Type B pancreatic cell (in vitro differentiated cells): ENCODE measurements at regions not wholly inside any gene's neighbourhood (a gene's known extent, or its start where the extent isn't known, plus 50 kb on each side); places are given as distances from the start of the nearest gene placed in this dataset.

ENCODE experiments used
- DNase-seq: peaks from one replicate; pipeline ENCODE4 v3.0.0; 2021; ENCODE audit warnings: mixed read lengths; ENCODE audit not compliant: unreplicated experiment; ENCODE audit errors: extremely low spot score
- H3K27ac Mint-ChIP-seq: 2 replicates; pipeline ENCODE4 v1.8.0; 2021; ENCODE audit warnings: mild to moderate bottlenecking, mixed read lengths
- H3K27me3 Mint-ChIP-seq: 2 replicates; pipeline ENCODE4 v1.8.0; 2021; ENCODE audit warnings: mixed read lengths
- H3K36me3 Mint-ChIP-seq: 2 replicates; pipeline ENCODE4 v1.8.0; 2021; ENCODE audit warnings: mixed read lengths
- H3K4me1 Mint-ChIP-seq: one replicate; pipeline ENCODE4 v1.8.0; 2021; ENCODE audit warnings: mixed read lengths; ENCODE audit not compliant: unreplicated experiment
- H3K4me3 Mint-ChIP-seq: 2 replicates; pipeline ENCODE4 v1.8.0; 2021; ENCODE audit warnings: mild to moderate bottlenecking, mixed read lengths
- H3K9me3 Mint-ChIP-seq: 2 replicates; pipeline ENCODE4 v1.8.0; 2021; ENCODE audit warnings: mixed read lengths
- CTCF ChIP-seq: fragments of 200-600 bp; sonication (generic); conservative IDR thresholded peaks from 2 replicates; pipeline ENCODE4 v1.5.0; 2021; ENCODE audit warnings: antibody characterized with exemption, mild to moderate bottlenecking

GRCh38 chr17:417691-418420 lies 65.2 kb upstream of the RPH3AL start:
- no peaks in the 10 kb centered on the region for H3K9me3 Mint-ChIP-seq
- no peaks in the 10 kb centered on the region for H3K4me1 Mint-ChIP-seq
- peaks cover 4% of the 10 kb centered on the region for H3K27me3 Mint-ChIP-seq
- no peak overlapping the region for H3K4me3 Mint-ChIP-seq
- TF ChIP-seq CTCF: no peak
- H3K27ac Mint-ChIP-seq: no peak overlapping the region
- no peaks in the 10 kb centered on the region for H3K36me3 Mint-ChIP-seq
- no peak for DNase-seq

GRCh38 chr17:416293-417206 lies 63.9 kb upstream of the RPH3AL start:
- no peak for DNase-seq
- Mint-ChIP-seq H3K36me3 (peaks cover 3% of the 10 kb centered on the region), H3K27ac (no peak overlapping the region), H3K27me3 (no peaks in the 10 kb centered on the region), H3K9me3 (no peaks in the 10 kb centered on the region), H3K4me1 (peaks cover 10% of the 10 kb centered on the region), H3K4me3 (no peak overlapping the region)
- TF ChIP-seq CTCF: no peak

- Mint-ChIP-seq H3K36me3 (peaks cover 3% of the 10 kb centered on the region), H3K4me1 (peaks cover 31% of the 10 kb centered on the region), H3K27ac (no peak overlapping the region), H3K27me3 (peaks cover 5% of the 10 kb centered on the region), H3K4me3 (no peak overlapping the region), H3K9me3 (no peaks in the 10 kb centered on the region)
- no peak for DNase-seq
- TF ChIP-seq CTCF: no peak
Measured at GRCh38 chr17:413706-414380, 61.2 kb upstream of the RPH3AL start.

- no peak for TF ChIP-seq CTCF
Measured at GRCh38 chr17:413016-413350, 60.4 kb upstream of the RPH3AL start.

GRCh38 chr17:412211-413015 lies 59.8 kb upstream of the RPH3AL start:
- Mint-ChIP-seq H3K36me3 (peaks cover 3% of the 10 kb centered on the region), H3K27me3 (peaks cover 5% of the 10 kb centered on the region), H3K4me1 (peaks cover 31% of the 10 kb centered on the region), H3K4me3 (peak overlapping the region; percentile 96), H3K27ac (peak overlapping the region; percentile 55), H3K9me3 (no peaks in the 10 kb centered on the region)
- TF ChIP-seq CTCF: peak; percentile 87
- DNase-seq: no peak

More at GRCh38 chr17:413016-413350, 60.4 kb upstream of the RPH3AL start:
- no peaks in the 10 kb centered on the region for H3K9me3 Mint-ChIP-seq
- no peak overlapping the region for H3K27ac Mint-ChIP-seq
- H3K4me1 Mint-ChIP-seq: peaks cover 31% of the 10 kb centered on the region
- H3K36me3 Mint-ChIP-seq: peaks cover 3% of the 10 kb centered on the region
- no peak for DNase-seq
- H3K4me3 Mint-ChIP-seq: no peak overlapping the region
- peaks cover 5% of the 10 kb centered on the region for H3K27me3 Mint-ChIP-seq
